ENCODE measurements at regions not wholly inside any gene's neighbourhood (a gene's known extent, or its start where the extent isn't known, plus 50 kb on each side); places are given as distances from the start of the nearest gene placed in this dataset.

GRCh38 chr1:189970331-189971230 lies 507.1 kb downstream of the BRINP3 start (continued):
- TF ChIP-seq, protein P1, sequence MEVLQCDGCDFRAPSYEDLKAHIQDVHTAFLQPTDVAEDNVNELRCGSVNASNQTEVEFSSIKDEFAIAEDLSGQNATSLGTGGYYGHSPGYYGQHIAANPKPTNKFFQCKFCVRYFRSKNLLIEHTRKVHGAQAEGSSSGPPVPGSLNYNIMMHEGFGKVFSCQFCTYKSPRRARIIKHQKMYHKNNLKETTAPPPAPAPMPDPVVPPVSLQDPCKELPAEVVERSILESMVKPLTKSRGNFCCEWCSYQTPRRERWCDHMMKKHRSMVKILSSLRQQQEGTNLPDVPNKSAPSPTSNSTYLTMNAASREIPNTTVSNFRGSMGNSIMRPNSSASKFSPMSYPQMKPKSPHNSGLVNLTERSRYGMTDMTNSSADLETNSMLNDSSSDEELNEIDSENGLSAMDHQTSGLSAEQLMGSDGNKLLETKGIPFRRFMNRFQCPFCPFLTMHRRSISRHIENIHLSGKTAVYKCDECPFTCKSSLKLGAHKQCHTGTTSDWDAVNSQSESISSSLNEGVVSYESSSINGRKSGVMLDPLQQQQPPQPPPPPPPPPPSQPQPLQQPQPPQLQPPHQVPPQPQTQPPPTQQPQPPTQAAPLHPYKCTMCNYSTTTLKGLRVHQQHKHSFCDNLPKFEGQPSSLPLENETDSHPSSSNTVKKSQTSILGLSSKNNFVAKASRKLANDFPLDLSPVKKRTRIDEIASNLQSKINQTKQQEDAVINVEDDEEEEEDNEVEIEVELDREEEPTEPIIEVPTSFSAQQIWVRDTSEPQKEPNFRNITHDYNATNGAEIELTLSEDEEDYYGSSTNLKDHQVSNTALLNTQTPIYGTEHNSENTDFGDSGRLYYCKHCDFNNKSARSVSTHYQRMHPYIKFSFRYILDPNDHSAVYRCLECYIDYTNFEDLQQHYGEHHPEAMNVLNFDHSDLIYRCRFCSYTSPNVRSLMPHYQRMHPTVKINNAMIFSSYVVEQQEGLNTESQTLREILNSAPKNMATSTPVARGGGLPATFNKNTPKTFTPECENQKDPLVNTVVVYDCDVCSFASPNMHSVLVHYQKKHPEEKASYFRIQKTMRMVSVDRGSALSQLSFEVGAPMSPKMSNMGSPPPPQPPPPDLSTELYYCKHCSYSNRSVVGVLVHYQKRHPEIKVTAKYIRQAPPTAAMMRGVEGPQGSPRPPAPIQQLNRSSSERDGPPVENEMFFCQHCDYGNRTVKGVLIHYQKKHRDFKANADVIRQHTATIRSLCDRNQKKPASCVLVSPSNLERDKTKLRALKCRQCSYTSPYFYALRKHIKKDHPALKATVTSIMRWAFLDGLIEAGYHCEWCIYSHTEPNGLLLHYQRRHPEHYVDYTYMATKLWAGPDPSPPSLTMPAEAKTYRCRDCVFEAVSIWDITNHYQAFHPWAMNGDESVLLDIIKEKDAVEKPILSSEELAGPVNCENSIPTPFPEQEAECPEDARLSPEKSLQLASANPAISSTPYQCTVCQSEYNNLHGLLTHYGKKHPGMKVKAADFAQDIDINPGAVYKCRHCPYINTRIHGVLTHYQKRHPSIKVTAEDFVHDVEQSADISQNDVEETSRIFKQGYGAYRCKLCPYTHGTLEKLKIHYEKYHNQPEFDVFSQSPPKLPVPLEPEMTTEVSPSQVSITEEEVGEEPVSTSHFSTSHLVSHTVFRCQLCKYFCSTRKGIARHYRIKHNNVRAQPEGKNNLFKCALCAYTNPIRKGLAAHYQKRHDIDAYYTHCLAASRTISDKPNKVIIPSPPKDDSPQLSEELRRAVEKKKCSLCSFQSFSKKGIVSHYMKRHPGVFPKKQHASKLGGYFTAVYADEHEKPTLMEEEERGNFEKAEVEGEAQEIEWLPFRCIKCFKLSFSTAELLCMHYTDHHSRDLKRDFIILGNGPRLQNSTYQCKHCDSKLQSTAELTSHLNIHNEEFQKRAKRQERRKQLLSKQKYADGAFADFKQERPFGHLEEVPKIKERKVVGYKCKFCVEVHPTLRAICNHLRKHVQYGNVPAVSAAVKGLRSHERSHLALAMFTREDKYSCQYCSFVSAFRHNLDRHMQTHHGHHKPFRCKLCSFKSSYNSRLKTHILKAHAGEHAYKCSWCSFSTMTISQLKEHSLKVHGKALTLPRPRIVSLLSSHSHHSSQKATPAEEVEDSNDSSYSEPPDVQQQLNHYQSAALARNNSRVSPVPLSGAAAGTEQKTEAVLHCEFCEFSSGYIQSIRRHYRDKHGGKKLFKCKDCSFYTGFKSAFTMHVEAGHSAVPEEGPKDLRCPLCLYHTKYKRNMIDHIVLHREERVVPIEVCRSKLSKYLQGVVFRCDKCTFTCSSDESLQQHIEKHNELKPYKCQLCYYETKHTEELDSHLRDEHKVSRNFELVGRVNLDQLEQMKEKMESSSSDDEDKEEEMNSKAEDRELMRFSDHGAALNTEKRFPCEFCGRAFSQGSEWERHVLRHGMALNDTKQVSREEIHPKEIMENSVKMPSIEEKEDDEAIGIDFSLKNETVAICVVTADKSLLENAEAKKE (CRISPR knock-in tag; IDR thresholded peaks at IDR 0.05), result no peak
- no peak for TF ChIP-seq POLR2AphosphoS5 (IDR thresholded peaks at IDR 0.05; ENCODE audit: low read depth)
- TF ChIP-seq, protein P2, sequence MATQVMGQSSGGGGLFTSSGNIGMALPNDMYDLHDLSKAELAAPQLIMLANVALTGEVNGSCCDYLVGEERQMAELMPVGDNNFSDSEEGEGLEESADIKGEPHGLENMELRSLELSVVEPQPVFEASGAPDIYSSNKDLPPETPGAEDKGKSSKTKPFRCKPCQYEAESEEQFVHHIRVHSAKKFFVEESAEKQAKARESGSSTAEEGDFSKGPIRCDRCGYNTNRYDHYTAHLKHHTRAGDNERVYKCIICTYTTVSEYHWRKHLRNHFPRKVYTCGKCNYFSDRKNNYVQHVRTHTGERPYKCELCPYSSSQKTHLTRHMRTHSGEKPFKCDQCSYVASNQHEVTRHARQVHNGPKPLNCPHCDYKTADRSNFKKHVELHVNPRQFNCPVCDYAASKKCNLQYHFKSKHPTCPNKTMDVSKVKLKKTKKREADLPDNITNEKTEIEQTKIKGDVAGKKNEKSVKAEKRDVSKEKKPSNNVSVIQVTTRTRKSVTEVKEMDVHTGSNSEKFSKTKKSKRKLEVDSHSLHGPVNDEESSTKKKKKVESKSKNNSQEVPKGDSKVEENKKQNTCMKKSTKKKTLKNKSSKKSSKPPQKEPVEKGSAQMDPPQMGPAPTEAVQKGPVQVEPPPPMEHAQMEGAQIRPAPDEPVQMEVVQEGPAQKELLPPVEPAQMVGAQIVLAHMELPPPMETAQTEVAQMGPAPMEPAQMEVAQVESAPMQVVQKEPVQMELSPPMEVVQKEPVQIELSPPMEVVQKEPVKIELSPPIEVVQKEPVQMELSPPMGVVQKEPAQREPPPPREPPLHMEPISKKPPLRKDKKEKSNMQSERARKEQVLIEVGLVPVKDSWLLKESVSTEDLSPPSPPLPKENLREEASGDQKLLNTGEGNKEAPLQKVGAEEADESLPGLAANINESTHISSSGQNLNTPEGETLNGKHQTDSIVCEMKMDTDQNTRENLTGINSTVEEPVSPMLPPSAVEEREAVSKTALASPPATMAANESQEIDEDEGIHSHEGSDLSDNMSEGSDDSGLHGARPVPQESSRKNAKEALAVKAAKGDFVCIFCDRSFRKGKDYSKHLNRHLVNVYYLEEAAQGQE (IDR thresholded peaks at IDR 0.05; ENCODE audit: unreplicated experiment), result no peak
- TF ChIP-seq EZH2 (IDR thresholded peaks at IDR 0.05; ENCODE audit: low read depth, unreplicated experiment), result no peak
- TF ChIP-seq, protein P3, sequence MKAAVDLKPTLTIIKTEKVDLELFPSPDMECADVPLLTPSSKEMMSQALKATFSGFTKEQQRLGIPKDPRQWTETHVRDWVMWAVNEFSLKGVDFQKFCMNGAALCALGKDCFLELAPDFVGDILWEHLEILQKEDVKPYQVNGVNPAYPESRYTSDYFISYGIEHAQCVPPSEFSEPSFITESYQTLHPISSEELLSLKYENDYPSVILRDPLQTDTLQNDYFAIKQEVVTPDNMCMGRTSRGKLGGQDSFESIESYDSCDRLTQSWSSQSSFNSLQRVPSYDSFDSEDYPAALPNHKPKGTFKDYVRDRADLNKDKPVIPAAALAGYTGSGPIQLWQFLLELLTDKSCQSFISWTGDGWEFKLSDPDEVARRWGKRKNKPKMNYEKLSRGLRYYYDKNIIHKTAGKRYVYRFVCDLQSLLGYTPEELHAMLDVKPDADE (IDR thresholded peaks at IDR 0.05), result no peak

Measured in GM23338 (cell line).